HEK293 (cell line): ENCODE measurements at regions not wholly inside any gene's neighbourhood (a gene's known extent, or its start where the extent isn't known, plus 50 kb on each side); places are given as distances from the start of the nearest gene placed in this dataset.

Experiments used
- PRDM1 ChIP-seq: fragments of 450-650 bp; formaldehyde crosslinking; IDR thresholded peaks from 2 replicates; pipeline ENCODE4; 2016; ENCODE audit warnings: missing biosample characterization, missing genetic modification characterization
- TRIM28 ChIP-seq: IDR thresholded peaks from 2 replicates; pipeline ENCODE4 v1.6.1; 2011; ENCODE audit warnings: low read length, control low read depth, borderline replicate concordance
- YY1 ChIP-seq: fragments of 450-650 bp; formaldehyde crosslinking; IDR thresholded peaks from 2 replicates; pipeline ENCODE4 v1.5.1; 2018; ENCODE audit warnings: missing biosample characterization, missing genetic modification characterization
- ZIC2 ChIP-seq: fragments of 450-650 bp; formaldehyde crosslinking; IDR thresholded peaks from 2 replicates; pipeline ENCODE4 v1.5.1; 2016; ENCODE audit warnings: missing biosample characterization, missing genetic modification characterization
- ZNF335 ChIP-seq: fragments of 450-650 bp; formaldehyde crosslinking; conservative IDR thresholded peaks from 2 replicates; pipeline ENCODE4 v1.5.1; 2016; ENCODE audit warnings: missing biosample characterization, missing genetic modification characterization
- TF ChIP-seq, protein P1 (sequence below): fragments of 450-650 bp; formaldehyde crosslinking; IDR thresholded peaks from 2 replicates; pipeline ENCODE4 v1.5.1; 2016; ENCODE audit warnings: missing biosample characterization, missing genetic modification characterization
- TF ChIP-seq, protein P2 (sequence below): fragments of 450-650 bp; formaldehyde crosslinking; IDR thresholded peaks from 2 replicates; pipeline ENCODE4 v1.5.1; 2016; ENCODE audit warnings: missing biosample characterization, missing genetic modification characterization

- TF ChIP-seq PRDM1 (no peak), YY1 (no peak), ZNF335 (no peak), ZIC2 (tag by site-specific recombination) (no peak), TRIM28 (no peak)
- TF ChIP-seq, protein P1, sequence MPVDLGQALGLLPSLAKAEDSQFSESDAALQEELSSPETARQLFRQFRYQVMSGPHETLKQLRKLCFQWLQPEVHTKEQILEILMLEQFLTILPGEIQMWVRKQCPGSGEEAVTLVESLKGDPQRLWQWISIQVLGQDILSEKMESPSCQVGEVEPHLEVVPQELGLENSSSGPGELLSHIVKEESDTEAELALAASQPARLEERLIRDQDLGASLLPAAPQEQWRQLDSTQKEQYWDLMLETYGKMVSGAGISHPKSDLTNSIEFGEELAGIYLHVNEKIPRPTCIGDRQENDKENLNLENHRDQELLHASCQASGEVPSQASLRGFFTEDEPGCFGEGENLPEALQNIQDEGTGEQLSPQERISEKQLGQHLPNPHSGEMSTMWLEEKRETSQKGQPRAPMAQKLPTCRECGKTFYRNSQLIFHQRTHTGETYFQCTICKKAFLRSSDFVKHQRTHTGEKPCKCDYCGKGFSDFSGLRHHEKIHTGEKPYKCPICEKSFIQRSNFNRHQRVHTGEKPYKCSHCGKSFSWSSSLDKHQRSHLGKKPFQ (tag by site-specific recombination) = no peak
- TF ChIP-seq, protein P2, sequence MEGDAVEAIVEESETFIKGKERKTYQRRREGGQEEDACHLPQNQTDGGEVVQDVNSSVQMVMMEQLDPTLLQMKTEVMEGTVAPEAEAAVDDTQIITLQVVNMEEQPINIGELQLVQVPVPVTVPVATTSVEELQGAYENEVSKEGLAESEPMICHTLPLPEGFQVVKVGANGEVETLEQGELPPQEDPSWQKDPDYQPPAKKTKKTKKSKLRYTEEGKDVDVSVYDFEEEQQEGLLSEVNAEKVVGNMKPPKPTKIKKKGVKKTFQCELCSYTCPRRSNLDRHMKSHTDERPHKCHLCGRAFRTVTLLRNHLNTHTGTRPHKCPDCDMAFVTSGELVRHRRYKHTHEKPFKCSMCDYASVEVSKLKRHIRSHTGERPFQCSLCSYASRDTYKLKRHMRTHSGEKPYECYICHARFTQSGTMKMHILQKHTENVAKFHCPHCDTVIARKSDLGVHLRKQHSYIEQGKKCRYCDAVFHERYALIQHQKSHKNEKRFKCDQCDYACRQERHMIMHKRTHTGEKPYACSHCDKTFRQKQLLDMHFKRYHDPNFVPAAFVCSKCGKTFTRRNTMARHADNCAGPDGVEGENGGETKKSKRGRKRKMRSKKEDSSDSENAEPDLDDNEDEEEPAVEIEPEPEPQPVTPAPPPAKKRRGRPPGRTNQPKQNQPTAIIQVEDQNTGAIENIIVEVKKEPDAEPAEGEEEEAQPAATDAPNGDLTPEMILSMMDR (tag by site-specific recombination) = no peak
These were observed 316.6 kb downstream of the THBS2 start for GRCh38 chr6:168937054-168937453.
